Stomach (tissue), 8 donors: ENCODE measurements at regions not wholly inside any gene's neighbourhood (a gene's known extent, or its start where the extent isn't known, plus 50 kb on each side); places are given as distances from the start of the nearest gene placed in this dataset.

Experiments
- DNase-seq, 2 donors: peaks; one replicate each; pipeline versions ENCODE4 v3.0.0 to v3.0.0-alpha.2; 2013 to 2019
- H3K27ac ChIP-seq, 5 donors: fragments of 200-600 bp in 4 of 5; sonication (generic) in 4 of 5; one replicate each; pipeline ENCODE4 v1.5.1; 2013 to 2019; ENCODE audit warnings: mild to moderate bottlenecking in 1 of 5, moderate library complexity in 1 of 5
- H3K27me3 ChIP-seq, 3 donors: fragments of 200-600 bp; sonication (generic); one replicate each; pipeline ENCODE4 v1.5.1; 2017 to 2019; ENCODE audit warnings: mixed run types in 1 of 3
- H3K36me3 ChIP-seq, 4 donors: fragments of 200-600 bp; sonication (generic); 1 replicate in 3 of 4; 2 replicates in 1 of 4; pipeline ENCODE4 v1.5.1; 2016 to 2019
- H3K4me1 ChIP-seq, 4 donors: fragments of 200-600 bp; sonication (generic); one replicate each; pipeline ENCODE4 v1.5.1; 2016 to 2019
- H3K4me3 ChIP-seq, 4 donors: fragments of 200-600 bp; sonication (generic) in 3 of 4; one replicate each; pipeline ENCODE4 v1.5.1; 2016 to 2019; ENCODE audit warnings: mild to moderate bottlenecking in 1 of 4
- H3K9me3 ChIP-seq, 4 donors: fragments of 200-600 bp; sonication (generic); one replicate each; pipeline ENCODE4 v1.5.1; 2016 to 2019
- EP300 ChIP-seq: sonication (generic); formaldehyde crosslinking; IDR thresholded peaks from one replicate; pipeline ENCODE4 v1.6.1; 2017; ENCODE audit warnings: antibody characterized with exemption
- POLR2A ChIP-seq, 4 donors: fragments of 450-650 bp; IDR thresholded peaks; one replicate each; pipeline ENCODE4 v1.6.1; 2016; ENCODE audit warnings: antibody characterized with exemption in 4 of 4, control low read depth in 2 of 4, mild to moderate bottlenecking in 1 of 4, moderate library complexity in 1 of 4
- POLR2AphosphoS5 ChIP-seq, 3 donors: sonication (generic); formaldehyde crosslinking; IDR thresholded peaks; one replicate each; pipeline ENCODE4 v1.6.1; 2016; ENCODE audit warnings: antibody characterized with exemption in 3 of 3
- WGBS, 5 donors: extraction: QIAGEN DNeasy Blood & Tissue Kit in 3 of 5; methylation state at CpG; one replicate each; pipeline versions ENCODE4 v1.1.5 to v1.1.7; 2013 to 2018; 5-methylcytosine and 5-hydroxymethylcytosine counted together
- intact Hi-C: fragments of 100-400 bp; cut with DNase I; formaldehyde crosslinking; loops from one replicate; pipeline ENCODE4 v1.15.1; 2023; ENCODE audit warnings: low total_unique reads
- TF ChIP-seq, protein P1 (sequence below), 7 experiments: fragments of 450-650 bp in 4 of 7; fragments of 200-600 bp in 3 of 7; sonication (generic) in 3 of 7; IDR thresholded peaks; one replicate each; pipeline ENCODE4 v1.5.1; 2016 to 2019; ENCODE audit warnings: antibody characterized with exemption in 7 of 7, control low read depth in 2 of 7, mild to moderate bottlenecking in 1 of 7
- donor health status: healthy with polysubstance abuse.
- donor health status: Bipolar disorder and iron deficiency.
- donor health status: healthy.

DNA sequence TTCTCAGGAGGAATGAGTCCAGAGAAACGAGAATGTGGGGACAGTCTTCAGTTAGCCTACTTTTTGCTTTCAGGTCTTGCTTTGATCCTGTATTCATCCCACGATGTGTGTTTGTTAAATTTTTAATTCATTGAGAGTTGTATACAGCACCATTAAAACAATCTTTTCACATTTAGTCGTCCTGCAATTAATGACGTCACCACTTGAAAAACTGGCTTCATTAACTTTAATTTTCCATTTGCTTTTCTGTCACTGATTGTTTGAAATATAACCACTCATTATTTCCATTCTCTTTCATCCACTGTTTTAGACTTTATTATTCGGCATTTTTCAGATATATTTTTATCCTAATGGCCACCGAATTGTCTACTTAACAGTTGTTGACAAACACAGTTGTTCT is 146.9 kb downstream of the TFEC start:
- Histone ChIP-seq H3K36me3 (no peaks in the 10 kb centered on the region), H3K4me3 (no peak overlapping the region), H3K9me3 (no peaks in the 10 kb centered on the region), H3K4me1 (no peaks in the 10 kb centered on the region), H3K27me3 (no peaks in the 10 kb centered on the region), H3K27ac (no peak overlapping the region)
- intact Hi-C loops: no loop called here
- TF ChIP-seq POLR2AphosphoS5 (IDR thresholded peaks at IDR 0.05) (no peak), EP300 (no peak), POLR2A (IDR thresholded peaks at IDR 0.05) (no peak)
- TF ChIP-seq, protein P1, sequence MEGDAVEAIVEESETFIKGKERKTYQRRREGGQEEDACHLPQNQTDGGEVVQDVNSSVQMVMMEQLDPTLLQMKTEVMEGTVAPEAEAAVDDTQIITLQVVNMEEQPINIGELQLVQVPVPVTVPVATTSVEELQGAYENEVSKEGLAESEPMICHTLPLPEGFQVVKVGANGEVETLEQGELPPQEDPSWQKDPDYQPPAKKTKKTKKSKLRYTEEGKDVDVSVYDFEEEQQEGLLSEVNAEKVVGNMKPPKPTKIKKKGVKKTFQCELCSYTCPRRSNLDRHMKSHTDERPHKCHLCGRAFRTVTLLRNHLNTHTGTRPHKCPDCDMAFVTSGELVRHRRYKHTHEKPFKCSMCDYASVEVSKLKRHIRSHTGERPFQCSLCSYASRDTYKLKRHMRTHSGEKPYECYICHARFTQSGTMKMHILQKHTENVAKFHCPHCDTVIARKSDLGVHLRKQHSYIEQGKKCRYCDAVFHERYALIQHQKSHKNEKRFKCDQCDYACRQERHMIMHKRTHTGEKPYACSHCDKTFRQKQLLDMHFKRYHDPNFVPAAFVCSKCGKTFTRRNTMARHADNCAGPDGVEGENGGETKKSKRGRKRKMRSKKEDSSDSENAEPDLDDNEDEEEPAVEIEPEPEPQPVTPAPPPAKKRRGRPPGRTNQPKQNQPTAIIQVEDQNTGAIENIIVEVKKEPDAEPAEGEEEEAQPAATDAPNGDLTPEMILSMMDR (IDR thresholded peaks at IDR 0.05): no peak
- DNase-seq: no peak
- 69 to 80% (median 72%) methylated on average over 6 of the region's 6 CpGs for WGBS, 5 donors

- TF ChIP-seq POLR2AphosphoS5 (IDR thresholded peaks at IDR 0.05): no peak
- TF ChIP-seq, protein P1 (IDR thresholded peaks at IDR 0.05): no peak
- no peak for TF ChIP-seq POLR2A (IDR thresholded peaks at IDR 0.05)
- no peak for TF ChIP-seq EP300
- H3K4me1 ChIP-seq: no peaks in the 10 kb centered on the region
- intact Hi-C loops: no loop called here
- H3K27ac ChIP-seq: no peak overlapping the region
- H3K36me3 ChIP-seq: no peaks in the 10 kb centered on the region
- no peaks in the 10 kb centered on the region for H3K9me3 ChIP-seq
- WGBS, 5 donors: 78 to 92% (median 88%) methylated on average over 2 of the region's 2 CpGs
- no peaks in the 10 kb centered on the region for H3K27me3 ChIP-seq
- no peak overlapping the region for H3K4me3 ChIP-seq
- DNase-seq: no peak
These were observed 149.1 kb downstream of the TFEC start for GRCh38 chr7:115881476-115881875.

DNA sequence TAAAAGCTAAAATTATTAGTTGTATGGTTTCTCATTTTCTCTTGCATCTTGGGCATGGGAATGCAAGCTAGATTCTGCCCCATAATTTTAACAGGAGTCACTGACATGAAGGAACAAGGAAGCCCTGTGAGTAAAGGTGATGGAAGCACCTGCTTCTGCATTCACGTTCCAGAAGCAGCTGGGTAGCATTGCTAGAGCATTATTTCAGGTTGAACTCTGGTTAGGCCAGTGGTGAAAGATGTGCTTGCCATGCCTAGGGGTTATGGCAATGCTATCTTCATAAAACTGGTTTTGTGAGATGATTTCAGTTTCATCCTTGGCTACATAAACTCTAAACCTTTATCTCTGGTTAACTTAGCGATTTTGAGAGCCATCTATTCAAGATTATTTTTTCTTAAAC is 151.4 kb downstream of the TFEC start:
- Histone ChIP-seq H3K4me1 (no peaks in the 10 kb centered on the region), H3K27ac (no peak overlapping the region), H3K27me3 (no peaks in the 10 kb centered on the region), H3K9me3 (no peaks in the 10 kb centered on the region), H3K4me3 (no peak overlapping the region), H3K36me3 (no peaks in the 10 kb centered on the region)
- no peak for TF ChIP-seq EP300
- no peak for TF ChIP-seq POLR2AphosphoS5 (IDR thresholded peaks at IDR 0.05)
- no peak for TF ChIP-seq POLR2A (IDR thresholded peaks at IDR 0.05)
- TF ChIP-seq, protein P1 (IDR thresholded peaks at IDR 0.05): no peak
- 75 to 85% (median 78%) methylated on average over 2 of the region's 2 CpGs for WGBS, 5 donors
- DNase-seq: no peak
- intact Hi-C loops: no loop called here

- no peaks in the 10 kb centered on the region for H3K9me3 ChIP-seq
- no peaks in the 10 kb centered on the region for H3K27me3 ChIP-seq
- H3K27ac ChIP-seq: no peak overlapping the region
- H3K4me1 ChIP-seq: no peaks in the 10 kb centered on the region
- no peak overlapping the region for H3K4me3 ChIP-seq
- TF ChIP-seq POLR2AphosphoS5 (IDR thresholded peaks at IDR 0.05) (no peak), EP300 (no peak), POLR2A (IDR thresholded peaks at IDR 0.05) (no peak)
- TF ChIP-seq, protein P1 (IDR thresholded peaks at IDR 0.05): no peak
- intact Hi-C loops: no loop called here
- DNase-seq: no peak
- H3K36me3 ChIP-seq: no peaks in the 10 kb centered on the region
These were observed 160.8 kb downstream of the TFEC start for GRCh38 chr7:115869801-115870200.

DNA sequence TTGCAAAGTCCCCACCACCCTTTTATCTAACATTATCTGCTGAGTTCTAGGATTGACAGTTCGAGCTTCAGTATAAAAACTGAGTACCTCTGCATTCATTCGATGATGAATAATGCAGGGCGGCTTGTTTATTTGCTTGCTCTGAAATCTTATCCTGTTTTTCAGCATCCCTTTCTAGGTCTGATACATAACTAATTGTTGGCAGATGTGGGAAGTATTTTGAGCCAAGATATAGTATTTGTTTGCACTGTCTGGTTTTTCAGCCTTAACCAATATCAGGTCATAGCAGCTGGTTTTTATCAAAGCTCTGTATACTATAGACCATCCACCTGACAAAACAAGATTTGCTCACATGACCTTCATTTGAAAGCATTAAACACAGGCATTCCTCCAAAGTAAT is 161.4 kb downstream of the TFEC start:
- Histone ChIP-seq H3K4me1 (no peaks in the 10 kb centered on the region), H3K27me3 (no peaks in the 10 kb centered on the region), H3K36me3 (no peaks in the 10 kb centered on the region), H3K27ac (no peak overlapping the region), H3K9me3 (no peaks in the 10 kb centered on the region), H3K4me3 (no peak overlapping the region)
- DNase-seq: peak in 1 of 2 donors; percentile 9
- intact Hi-C loops: no loop called here
- WGBS, 5 donors: 64 to 77% (median 71%) methylated on average over 3 of the region's 3 CpGs
- TF ChIP-seq POLR2AphosphoS5 (IDR thresholded peaks at IDR 0.05) (no peak), EP300 (no peak), POLR2A (IDR thresholded peaks at IDR 0.05) (no peak)
- TF ChIP-seq, protein P1 (IDR thresholded peaks at IDR 0.05): no peak
